HG03060 (cell line): ENCODE measurements at regions not wholly inside any gene's neighbourhood (a gene's known extent, or its start where the extent isn't known, plus 50 kb on each side); places are given as distances from the start of the nearest gene placed in this dataset.

Experiments used
- ATAC-seq: cut with Tn5 transposase; IDR thresholded peaks from one replicate; pipeline ENCODE4 v1.9.1; 2021; ENCODE audit warnings: low read depth, moderate number of reproducible peaks; ENCODE audit not compliant: unreplicated experiment

- ATAC-seq: no peak
Observed at GRCh38 chr10:61110188-61110844, 166.3 kb upstream of the RHOBTB1 start.

GRCh38 chr10:61108915-61109314 lies 164.9 kb upstream of the RHOBTB1 start:
- ATAC-seq: no peak

- ATAC-seq: no peak
Observed at GRCh38 chr10:61100887-61101286, 156.9 kb upstream of the RHOBTB1 start.

- ATAC-seq: no peak
Observed at GRCh38 chr10:61099756-61100155, 155.8 kb upstream of the RHOBTB1 start.

GRCh38 chr10:61098966-61099365 lies 155.0 kb upstream of the RHOBTB1 start:
- ATAC-seq: no peak

- no peak for ATAC-seq
Observed at GRCh38 chr10:61097026-61097425, 153.0 kb upstream of the RHOBTB1 start.

- ATAC-seq: no peak
Observed at GRCh38 chr10:61096056-61096455, 152.1 kb upstream of the RHOBTB1 start.

GRCh38 chr10:61091531-61091930 lies 147.5 kb upstream of the RHOBTB1 start:
- no peak for ATAC-seq

- ATAC-seq: no peak
Observed at GRCh38 chr10:61089251-61089650, 145.3 kb upstream of the RHOBTB1 start.

- no peak for ATAC-seq
Observed at GRCh38 chr10:61084493-61084892, 140.5 kb upstream of the RHOBTB1 start.

- ATAC-seq: no peak
Observed at GRCh38 chr10:61081301-61081700, 137.3 kb upstream of the RHOBTB1 start.

- no peak for ATAC-seq
Observed at GRCh38 chr10:61078542-61079275, 134.7 kb upstream of the RHOBTB1 start.

- ATAC-seq: no peak
Observed at GRCh38 chr10:61076572-61077114, 132.7 kb upstream of the RHOBTB1 start.

GRCh38 chr10:61073391-61073790 lies 129.4 kb upstream of the RHOBTB1 start:
- ATAC-seq: no peak

GRCh38 chr10:61071580-61071979 lies 127.6 kb upstream of the RHOBTB1 start:
- ATAC-seq: no peak

- ATAC-seq: no peak
Observed at GRCh38 chr10:61068471-61068870, 124.5 kb upstream of the RHOBTB1 start.

- no peak for ATAC-seq
Observed at GRCh38 chr10:61067671-61068336, 123.8 kb upstream of the RHOBTB1 start.

- no peak for ATAC-seq
Observed at GRCh38 chr10:61066661-61067344, 122.8 kb upstream of the RHOBTB1 start.

GRCh38 chr10:61065051-61065450 lies 121.1 kb upstream of the RHOBTB1 start:
- no peak for ATAC-seq

- no peak for ATAC-seq
Observed at GRCh38 chr10:61064356-61064755, 120.4 kb upstream of the RHOBTB1 start.

GRCh38 chr10:61063901-61064300 lies 119.9 kb upstream of the RHOBTB1 start:
- no peak for ATAC-seq
